Caco-2 (cell line): ENCODE measurements at regions not wholly inside any gene's neighbourhood (a gene's known extent, or its start where the extent isn't known, plus 50 kb on each side); places are given as distances from the start of the nearest gene placed in this dataset.

Experiments
- BruUV-seq: library from RNA; stranded (reverse); fragments of 400-500 nt; replicated peaks from 2 replicates; lab custom pipeline; 2021; lab: Mats Ljungman, UMichigan
- CTCF ChIA-PET: fragments of 300-600 bp; sonication (Branson Sonifier 250); formaldehyde crosslinking; loops from one replicate; lab custom pipeline; 2022; ENCODE audit warnings: antibody characterized with exemption; lab: Charles Lee
- POLR2A ChIA-PET: fragments of 300-600 bp; sonication (Branson Sonifier 250); formaldehyde crosslinking; loops from one replicate; lab custom pipeline; 2022; ENCODE audit warnings: antibody characterized with exemption; lab: Charles Lee
- DNase-seq, 2 experiments: peaks; one replicate each; pipeline versions ENCODE4 v3.0.0 to v3.0.0-alpha.2; 2020 to 2022
- H3K27me3 ChIP-seq: replicated peaks from 2 replicates; pipeline ENCODE4 v1.6.0; 2011; ENCODE audit warnings: low read length; ENCODE audit not compliant: control insufficient read depth, insufficient read depth
- H3K36me3 ChIP-seq: 2 replicates; pipeline ENCODE4 v1.5.1; 2011; ENCODE audit warnings: low read length; ENCODE audit not compliant: control insufficient read depth, insufficient read depth
- H3K4me1 ChIP-seq: fragments of 250-450 bp; sonication (Bioruptor Pico); 2 replicates; pipeline ENCODE4 v1.5.1; 2020; ENCODE audit warnings: mild to moderate bottlenecking
- H3K4me3 ChIP-seq: 2 replicates; pipeline ENCODE4 v1.5.1; 2011; ENCODE audit warnings: low read depth, mild to moderate bottlenecking, control low read depth, low read length
- H3K9me3 ChIP-seq: fragments of 250-450 bp; sonication (Bioruptor Pico); 2 replicates; pipeline ENCODE4 v1.5.1; 2020; ENCODE audit warnings: mild to moderate bottlenecking, moderate library complexity
- H3K27ac Mint-ChIP-seq: one replicate; pipeline ENCODE4 v1.8.0; 2022; ENCODE audit warnings: mixed read lengths; ENCODE audit not compliant: unreplicated experiment
- H3K27me3 Mint-ChIP-seq: one replicate; pipeline ENCODE4 v1.8.0; 2022; ENCODE audit warnings: mixed read lengths; ENCODE audit not compliant: insufficient read depth, unreplicated experiment
- H3K36me3 Mint-ChIP-seq: one replicate; pipeline ENCODE4 v1.8.0; 2022; ENCODE audit warnings: mild to moderate bottlenecking, mixed read lengths; ENCODE audit not compliant: insufficient read depth, unreplicated experiment
- H3K4me1 Mint-ChIP-seq: one replicate; pipeline ENCODE4 v1.8.0; 2022; ENCODE audit warnings: low read depth, mixed read lengths; ENCODE audit not compliant: unreplicated experiment
- H3K4me3 Mint-ChIP-seq: one replicate; pipeline ENCODE4 v1.8.0; 2022; ENCODE audit warnings: mild to moderate bottlenecking, moderate library complexity, mixed read lengths; ENCODE audit not compliant: unreplicated experiment
- H3K9me3 Mint-ChIP-seq: one replicate; pipeline ENCODE4 v1.8.0; 2022; ENCODE audit warnings: mixed read lengths; ENCODE audit not compliant: unreplicated experiment
- intact Hi-C: fragments of 100-400 bp; cut with micrococcal nuclease; formaldehyde crosslinking; loops from one replicate; pipeline ENCODE4 v1.10.0; 2022; ENCODE audit not compliant: unreplicated experiment
- TF ChIP-seq, protein P1 (sequence below), 2 experiments: fragments of 200-600 bp in 1 of 2; IDR thresholded peaks; 1 replicate in 1 of 2; 2 replicates in 1 of 2; pipeline versions ENCODE4 v1.5.1 to v1.8.0; 2011 to 2022; ENCODE audit warnings: antibody characterized with exemption in 1 of 2, control low read depth in 1 of 2, inconsistent platforms in 1 of 2, low read depth in 1 of 2, low read length in 1 of 2, mild to moderate bottlenecking in 1 of 2, moderate library complexity in 1 of 2; ENCODE audit not compliant: insufficient read depth in 1 of 2, severe bottlenecking in 1 of 2, unreplicated experiment in 1 of 2

DNA sequence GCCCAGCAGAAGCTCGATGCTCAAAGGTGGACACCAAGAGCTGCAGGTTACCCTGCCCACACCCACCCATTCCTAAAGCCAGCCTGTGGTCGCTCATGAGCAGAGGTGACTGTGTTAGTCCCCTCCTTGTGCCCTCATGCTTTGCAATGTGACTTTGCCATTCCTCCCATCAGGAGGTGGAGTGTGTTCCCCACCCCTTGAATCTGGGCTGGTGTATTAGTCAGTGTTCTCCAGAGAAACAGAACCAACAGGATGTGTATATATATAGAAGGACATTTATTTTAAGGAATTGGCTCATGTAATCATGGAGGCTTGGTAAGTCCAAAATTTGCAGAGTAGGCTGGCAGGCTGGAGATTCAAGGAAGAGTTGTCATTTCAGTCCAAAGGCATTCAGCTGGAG is 54.4 kb upstream of the RNF24 start:
- Mint-ChIP-seq H3K4me1 (no peaks in the 10 kb centered on the region), H3K4me3 (no peak overlapping the region), H3K9me3 (no peaks in the 10 kb centered on the region), H3K27me3 (peaks cover 2% of the 10 kb centered on the region), H3K36me3 (no peaks in the 10 kb centered on the region), H3K27ac (no peak overlapping the region)
- intact Hi-C loops: loop anchor here (5.0 kb wide), 1 partner anchor 182 kb away; the partner anchor contains the start of gene PANK2
- H3K9me3 ChIP-seq: no peaks in the 10 kb centered on the region
- no peaks in the 10 kb centered on the region for H3K4me1 ChIP-seq
- H3K36me3 ChIP-seq: no peaks in the 10 kb centered on the region
- ChIA-PET POLR2A (no interaction called here), CTCF (no interaction called here)
- no TSS peak for BruUV-seq
- H3K4me3 ChIP-seq: no peak overlapping the region
- TF ChIP-seq, protein P1, sequence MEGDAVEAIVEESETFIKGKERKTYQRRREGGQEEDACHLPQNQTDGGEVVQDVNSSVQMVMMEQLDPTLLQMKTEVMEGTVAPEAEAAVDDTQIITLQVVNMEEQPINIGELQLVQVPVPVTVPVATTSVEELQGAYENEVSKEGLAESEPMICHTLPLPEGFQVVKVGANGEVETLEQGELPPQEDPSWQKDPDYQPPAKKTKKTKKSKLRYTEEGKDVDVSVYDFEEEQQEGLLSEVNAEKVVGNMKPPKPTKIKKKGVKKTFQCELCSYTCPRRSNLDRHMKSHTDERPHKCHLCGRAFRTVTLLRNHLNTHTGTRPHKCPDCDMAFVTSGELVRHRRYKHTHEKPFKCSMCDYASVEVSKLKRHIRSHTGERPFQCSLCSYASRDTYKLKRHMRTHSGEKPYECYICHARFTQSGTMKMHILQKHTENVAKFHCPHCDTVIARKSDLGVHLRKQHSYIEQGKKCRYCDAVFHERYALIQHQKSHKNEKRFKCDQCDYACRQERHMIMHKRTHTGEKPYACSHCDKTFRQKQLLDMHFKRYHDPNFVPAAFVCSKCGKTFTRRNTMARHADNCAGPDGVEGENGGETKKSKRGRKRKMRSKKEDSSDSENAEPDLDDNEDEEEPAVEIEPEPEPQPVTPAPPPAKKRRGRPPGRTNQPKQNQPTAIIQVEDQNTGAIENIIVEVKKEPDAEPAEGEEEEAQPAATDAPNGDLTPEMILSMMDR (IDR thresholded peaks at IDR 0.05; ENCODE audit: insufficient read depth in 1 of 2, low read depth in 1 of 2, low read length in 1 of 2, severe bottlenecking in 1 of 2, unreplicated experiment in 1 of 2): no peak
- DNase-seq: no peak
- H3K27me3 ChIP-seq: no peaks in the 10 kb centered on the region

DNA sequence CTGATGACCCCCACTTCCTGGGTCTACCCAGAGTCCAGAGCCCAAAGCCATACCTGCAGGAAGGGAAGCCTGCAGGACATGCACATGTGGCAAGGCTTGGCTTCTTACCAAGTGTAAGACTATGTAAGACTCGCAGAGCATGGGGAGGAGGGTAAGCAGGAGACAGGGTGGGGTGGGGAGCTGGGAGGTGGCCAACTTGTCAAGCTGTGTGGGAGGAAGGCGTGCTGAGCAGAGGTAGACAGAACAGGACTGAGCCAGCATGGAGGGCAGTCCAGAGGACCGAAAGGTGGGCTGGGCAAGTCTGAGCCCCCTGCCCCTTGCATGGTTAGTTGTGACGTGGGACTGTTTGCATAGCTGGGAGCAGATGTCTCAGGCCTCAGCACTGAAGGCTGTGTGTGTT is 53.4 kb upstream of the RNF24 start:
- Histone ChIP-seq H3K4me3 (no peak overlapping the region), H3K36me3 (no peaks in the 10 kb centered on the region), H3K27me3 (no peaks in the 10 kb centered on the region), H3K9me3 (no peaks in the 10 kb centered on the region), H3K4me1 (no peaks in the 10 kb centered on the region)
- no peak overlapping the region for H3K27ac Mint-ChIP-seq
- H3K36me3 Mint-ChIP-seq: no peaks in the 10 kb centered on the region
- H3K27me3 Mint-ChIP-seq: peaks cover 2% of the 10 kb centered on the region
- ChIA-PET POLR2A (no interaction called here), CTCF (no interaction called here)
- no peak overlapping the region for H3K4me3 Mint-ChIP-seq
- no TSS peak for BruUV-seq
- TF ChIP-seq, protein P1 (IDR thresholded peaks at IDR 0.05; ENCODE audit: insufficient read depth in 1 of 2, low read depth in 1 of 2, low read length in 1 of 2, severe bottlenecking in 1 of 2, unreplicated experiment in 1 of 2): no peak
- intact Hi-C loops: no loop called here
- no peak for DNase-seq
- H3K9me3 Mint-ChIP-seq: no peaks in the 10 kb centered on the region
- no peaks in the 10 kb centered on the region for H3K4me1 Mint-ChIP-seq

DNA sequence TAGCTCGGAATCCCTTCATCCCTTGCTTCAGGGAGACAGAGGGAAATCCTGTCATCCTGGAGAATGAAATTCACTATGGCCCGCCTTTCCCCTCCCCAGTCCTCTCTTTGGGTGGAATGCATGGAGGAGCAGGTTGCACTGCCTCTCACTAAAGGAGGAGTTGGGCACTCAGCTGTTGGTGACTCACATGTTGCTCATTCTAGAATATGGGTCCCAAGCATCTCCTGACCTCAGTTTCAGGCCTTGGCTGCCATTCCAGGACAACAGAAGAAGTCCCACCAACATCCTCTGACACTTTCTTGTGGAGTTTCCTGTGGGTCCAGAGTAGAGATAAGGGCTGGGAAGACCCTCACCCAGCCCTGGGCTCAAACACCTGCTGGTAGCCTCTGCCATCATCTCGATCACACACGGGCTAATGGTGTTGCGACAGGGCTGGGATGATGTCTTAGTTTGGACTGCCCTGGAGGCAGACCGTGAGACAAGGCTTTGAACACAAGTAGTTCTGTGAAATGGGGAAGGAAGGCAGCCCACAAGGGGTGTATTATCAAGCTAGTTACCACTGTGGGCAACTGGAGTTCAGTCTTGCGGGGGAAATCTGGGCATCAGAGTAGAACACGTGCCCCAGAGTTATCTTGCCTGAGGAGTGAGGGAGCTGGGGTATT is 52.4 kb upstream of the RNF24 start:
- Histone ChIP-seq H3K4me3 (no peak overlapping the region), H3K9me3 (no peaks in the 10 kb centered on the region), H3K36me3 (no peaks in the 10 kb centered on the region), H3K27me3 (no peaks in the 10 kb centered on the region), H3K4me1 (no peaks in the 10 kb centered on the region)
- TF ChIP-seq, protein P1 (IDR thresholded peaks at IDR 0.05; ENCODE audit: insufficient read depth in 1 of 2, low read depth in 1 of 2, low read length in 1 of 2, severe bottlenecking in 1 of 2, unreplicated experiment in 1 of 2): no peak
- Mint-ChIP-seq H3K4me3 (no peak overlapping the region), H3K9me3 (no peaks in the 10 kb centered on the region), H3K4me1 (no peaks in the 10 kb centered on the region), H3K27me3 (peaks cover 2% of the 10 kb centered on the region), H3K36me3 (no peaks in the 10 kb centered on the region), H3K27ac (no peak overlapping the region)
- no peak for DNase-seq
- CTCF ChIA-PET: no interaction called here
- intact Hi-C loops: no loop called here
- BruUV-seq: no TSS peak
- POLR2A ChIA-PET: no interaction called here
